ENCODE measurements at regions not wholly inside any gene's neighbourhood (a gene's known extent, or its start where the extent isn't known, plus 50 kb on each side); places are given as distances from the start of the nearest gene placed in this dataset.

DNA sequence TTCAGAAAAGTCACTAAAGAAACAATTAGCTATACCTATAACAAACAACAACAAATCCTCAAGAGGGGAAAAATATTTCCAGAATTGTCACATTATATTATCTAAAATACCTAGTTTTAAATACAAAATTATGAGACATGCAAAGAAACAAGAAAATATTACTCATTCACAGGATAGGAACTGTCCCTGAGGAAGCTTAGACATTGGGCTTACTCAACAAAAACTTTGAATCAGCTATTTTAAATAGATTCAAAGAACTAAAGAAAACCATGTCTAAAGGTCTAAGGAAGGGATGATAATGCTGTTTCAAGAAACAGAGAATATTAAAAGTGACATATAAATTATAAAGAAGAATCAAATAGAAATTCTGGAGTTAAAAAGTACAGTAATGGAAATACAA lies 131.9 kb upstream of the ZNF516 start:
- TF ChIP-seq EZH2 (IDR thresholded peaks at IDR 0.05) (no peak), EZH2phosphoT487 (IDR thresholded peaks at IDR 0.05) (no peak)
- TF ChIP-seq, protein P1, sequence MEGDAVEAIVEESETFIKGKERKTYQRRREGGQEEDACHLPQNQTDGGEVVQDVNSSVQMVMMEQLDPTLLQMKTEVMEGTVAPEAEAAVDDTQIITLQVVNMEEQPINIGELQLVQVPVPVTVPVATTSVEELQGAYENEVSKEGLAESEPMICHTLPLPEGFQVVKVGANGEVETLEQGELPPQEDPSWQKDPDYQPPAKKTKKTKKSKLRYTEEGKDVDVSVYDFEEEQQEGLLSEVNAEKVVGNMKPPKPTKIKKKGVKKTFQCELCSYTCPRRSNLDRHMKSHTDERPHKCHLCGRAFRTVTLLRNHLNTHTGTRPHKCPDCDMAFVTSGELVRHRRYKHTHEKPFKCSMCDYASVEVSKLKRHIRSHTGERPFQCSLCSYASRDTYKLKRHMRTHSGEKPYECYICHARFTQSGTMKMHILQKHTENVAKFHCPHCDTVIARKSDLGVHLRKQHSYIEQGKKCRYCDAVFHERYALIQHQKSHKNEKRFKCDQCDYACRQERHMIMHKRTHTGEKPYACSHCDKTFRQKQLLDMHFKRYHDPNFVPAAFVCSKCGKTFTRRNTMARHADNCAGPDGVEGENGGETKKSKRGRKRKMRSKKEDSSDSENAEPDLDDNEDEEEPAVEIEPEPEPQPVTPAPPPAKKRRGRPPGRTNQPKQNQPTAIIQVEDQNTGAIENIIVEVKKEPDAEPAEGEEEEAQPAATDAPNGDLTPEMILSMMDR (IDR thresholded peaks at IDR 0.05) = no peak

All from neural progenitor cell (in vitro differentiated cells).